SJSA1 (cell line): ENCODE measurements at regions not wholly inside any gene's neighbourhood (a gene's known extent, or its start where the extent isn't known, plus 50 kb on each side); places are given as distances from the start of the nearest gene placed in this dataset.

Experiments
- DNase-seq, 2 experiments: peaks; one replicate each; pipeline ENCODE4 v3.0.0-alpha.2; 2015 to 2020; ENCODE audit warnings: low spot score in 2 of 2, low read depth in 1 of 2
- H3K27ac ChIP-seq: fragments of 250-450 bp; sonication (Bioruptor Pico); 2 replicates; pipeline ENCODE4 v1.5.1; 2020; ENCODE audit warnings: mild to moderate bottlenecking, moderate library complexity
- H3K27me3 ChIP-seq: fragments of 250-450 bp; sonication (Bioruptor Pico); replicated peaks from 2 replicates; pipeline ENCODE4 v1.5.1; 2020; ENCODE audit warnings: mild to moderate bottlenecking, moderate library complexity
- H3K36me3 ChIP-seq: fragments of 250-450 bp; sonication (Bioruptor Pico); 2 replicates; pipeline ENCODE4 v1.5.1; 2020; ENCODE audit warnings: mild to moderate bottlenecking
- H3K4me1 ChIP-seq: fragments of 250-450 bp; sonication (Bioruptor Pico); replicated peaks from 2 replicates; pipeline ENCODE4 v1.6.1; 2021; ENCODE audit warnings: mild to moderate bottlenecking
- H3K4me3 ChIP-seq: fragments of 250-450 bp; sonication (Bioruptor Pico); 2 replicates; pipeline ENCODE4 v1.5.1; 2020; ENCODE audit warnings: mild to moderate bottlenecking
- H3K9me3 ChIP-seq: fragments of 250-450 bp; sonication (Bioruptor Pico); replicated peaks from 2 replicates; pipeline ENCODE4 v1.5.1; 2020; ENCODE audit warnings: mild to moderate bottlenecking

GRCh38 chr4:26076000-26076587 lies 162.1 kb downstream of the SMIM20 start:
- no peak overlapping the region for H3K4me3 ChIP-seq
- H3K9me3 ChIP-seq = no peaks in the 10 kb centered on the region
- no peak for DNase-seq
- H3K27me3 ChIP-seq = no peaks in the 10 kb centered on the region
- H3K36me3 ChIP-seq = no peaks in the 10 kb centered on the region
- H3K4me1 ChIP-seq = no peaks in the 10 kb centered on the region
- H3K27ac ChIP-seq = no peak overlapping the region

- Histone ChIP-seq H3K4me1 (no peaks in the 10 kb centered on the region), H3K27ac (no peak overlapping the region), H3K27me3 (no peaks in the 10 kb centered on the region), H3K9me3 (no peaks in the 10 kb centered on the region), H3K36me3 (no peaks in the 10 kb centered on the region), H3K4me3 (no peak overlapping the region)
- DNase-seq = no peak
These were observed 162.9 kb downstream of the SMIM20 start for GRCh38 chr4:26076896-26077295.

- no peaks in the 10 kb centered on the region for H3K27me3 ChIP-seq
- DNase-seq = no peak
- H3K27ac ChIP-seq = no peak overlapping the region
- no peaks in the 10 kb centered on the region for H3K4me1 ChIP-seq
- H3K4me3 ChIP-seq = no peak overlapping the region
- no peaks in the 10 kb centered on the region for H3K9me3 ChIP-seq
- no peaks in the 10 kb centered on the region for H3K36me3 ChIP-seq
These were observed 163.7 kb downstream of the SMIM20 start for GRCh38 chr4:26077756-26078155.

- H3K27ac ChIP-seq = no peak overlapping the region
- no peak overlapping the region for H3K4me3 ChIP-seq
- H3K27me3 ChIP-seq = no peaks in the 10 kb centered on the region
- H3K4me1 ChIP-seq = no peaks in the 10 kb centered on the region
- DNase-seq = no peak
- no peaks in the 10 kb centered on the region for H3K9me3 ChIP-seq
- no peaks in the 10 kb centered on the region for H3K36me3 ChIP-seq
These were observed 167.0 kb downstream of the SMIM20 start for GRCh38 chr4:26080870-26081628.

- H3K27me3 ChIP-seq = no peaks in the 10 kb centered on the region
- no peaks in the 10 kb centered on the region for H3K36me3 ChIP-seq
These were observed 167.9 kb downstream of the SMIM20 start for GRCh38 chr4:26081795-26082498.

GRCh38 chr4:26082565-26082964 lies 168.5 kb downstream of the SMIM20 start:
- Histone ChIP-seq H3K4me1 (no peaks in the 10 kb centered on the region), H3K36me3 (no peaks in the 10 kb centered on the region), H3K9me3 (no peaks in the 10 kb centered on the region), H3K27me3 (no peaks in the 10 kb centered on the region), H3K4me3 (no peak overlapping the region), H3K27ac (no peak overlapping the region)
- no peak for DNase-seq

More at GRCh38 chr4:26081795-26082498, 167.9 kb downstream of the SMIM20 start:
- Histone ChIP-seq H3K9me3 (no peaks in the 10 kb centered on the region), H3K4me3 (no peak overlapping the region), H3K27ac (no peak overlapping the region), H3K4me1 (no peaks in the 10 kb centered on the region)
- peak in 1 of 2 experiments; percentile 24 for DNase-seq

DNA sequence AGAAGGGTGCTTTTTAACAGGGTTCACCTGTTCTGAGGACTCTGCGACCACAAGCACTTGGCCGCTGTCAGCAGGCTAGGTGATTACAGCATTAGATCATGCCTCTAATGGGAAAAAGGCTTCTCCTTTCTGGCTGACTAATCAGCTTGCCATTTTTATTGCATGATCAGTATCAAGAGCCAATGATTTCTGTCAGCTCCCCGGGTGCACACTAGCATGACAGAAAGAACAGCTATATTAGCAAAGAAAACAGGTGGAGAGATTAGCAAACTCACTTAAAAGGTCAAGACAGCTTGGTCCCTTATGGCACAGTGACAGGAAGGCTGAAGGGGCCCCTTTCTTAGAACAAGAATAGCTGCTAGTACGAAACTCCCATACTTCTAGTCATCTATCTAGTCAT lies 170.0 kb downstream of the SMIM20 start:
- no peaks in the 10 kb centered on the region for H3K27me3 ChIP-seq
- H3K36me3 ChIP-seq = no peaks in the 10 kb centered on the region
- H3K4me3 ChIP-seq = no peak overlapping the region
- no peaks in the 10 kb centered on the region for H3K9me3 ChIP-seq
- no peaks in the 10 kb centered on the region for H3K4me1 ChIP-seq
- H3K27ac ChIP-seq = no peak overlapping the region
- no peak for DNase-seq

DNA sequence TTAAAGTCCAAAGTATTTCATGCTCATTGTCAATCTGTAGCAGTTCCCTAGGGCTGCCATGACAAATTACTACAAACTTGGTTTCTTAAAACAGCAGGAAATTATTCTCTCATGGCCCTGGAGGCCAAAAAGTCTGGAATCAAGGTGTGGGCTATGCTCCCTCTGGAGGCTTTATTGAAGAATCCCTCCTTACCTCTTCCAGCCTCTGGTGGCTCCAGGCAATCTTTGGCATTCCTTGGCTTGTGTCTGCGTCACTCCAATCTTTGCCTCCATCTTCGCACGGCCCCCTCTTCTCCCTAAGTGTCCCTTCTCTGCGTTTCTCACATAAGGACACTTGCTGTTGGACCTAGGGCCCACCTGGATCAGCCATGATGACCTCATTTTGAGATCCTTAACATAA lies 170.4 kb downstream of the SMIM20 start:
- Histone ChIP-seq H3K27me3 (no peaks in the 10 kb centered on the region), H3K9me3 (no peaks in the 10 kb centered on the region), H3K4me3 (no peak overlapping the region), H3K4me1 (no peaks in the 10 kb centered on the region), H3K27ac (no peak overlapping the region), H3K36me3 (no peaks in the 10 kb centered on the region)
- DNase-seq = no peak

DNA sequence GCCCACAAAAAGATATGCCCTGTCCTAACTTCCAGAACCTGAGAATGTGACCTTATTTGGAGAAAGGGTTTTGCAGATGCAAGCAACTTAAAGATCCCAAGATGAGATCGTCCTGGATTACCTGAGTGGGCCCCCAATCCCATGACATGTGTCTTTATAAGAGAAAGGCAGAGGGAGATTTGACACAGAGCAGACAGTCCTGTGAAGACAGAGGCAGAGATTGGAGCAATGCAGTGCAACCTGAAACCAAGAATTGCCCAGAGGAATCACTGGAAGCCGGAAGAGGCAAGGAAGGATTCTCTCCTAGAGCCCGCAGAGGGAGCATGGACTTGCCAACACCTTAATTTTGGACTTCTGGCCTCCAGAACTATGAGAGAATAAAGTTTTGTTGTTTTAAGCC lies 171.5 kb downstream of the SMIM20 start:
- H3K4me1 ChIP-seq = no peaks in the 10 kb centered on the region
- H3K4me3 ChIP-seq = no peak overlapping the region
- H3K36me3 ChIP-seq = no peaks in the 10 kb centered on the region
- DNase-seq = no peak
- H3K9me3 ChIP-seq = no peaks in the 10 kb centered on the region
- no peaks in the 10 kb centered on the region for H3K27me3 ChIP-seq
- no peak overlapping the region for H3K27ac ChIP-seq

DNA sequence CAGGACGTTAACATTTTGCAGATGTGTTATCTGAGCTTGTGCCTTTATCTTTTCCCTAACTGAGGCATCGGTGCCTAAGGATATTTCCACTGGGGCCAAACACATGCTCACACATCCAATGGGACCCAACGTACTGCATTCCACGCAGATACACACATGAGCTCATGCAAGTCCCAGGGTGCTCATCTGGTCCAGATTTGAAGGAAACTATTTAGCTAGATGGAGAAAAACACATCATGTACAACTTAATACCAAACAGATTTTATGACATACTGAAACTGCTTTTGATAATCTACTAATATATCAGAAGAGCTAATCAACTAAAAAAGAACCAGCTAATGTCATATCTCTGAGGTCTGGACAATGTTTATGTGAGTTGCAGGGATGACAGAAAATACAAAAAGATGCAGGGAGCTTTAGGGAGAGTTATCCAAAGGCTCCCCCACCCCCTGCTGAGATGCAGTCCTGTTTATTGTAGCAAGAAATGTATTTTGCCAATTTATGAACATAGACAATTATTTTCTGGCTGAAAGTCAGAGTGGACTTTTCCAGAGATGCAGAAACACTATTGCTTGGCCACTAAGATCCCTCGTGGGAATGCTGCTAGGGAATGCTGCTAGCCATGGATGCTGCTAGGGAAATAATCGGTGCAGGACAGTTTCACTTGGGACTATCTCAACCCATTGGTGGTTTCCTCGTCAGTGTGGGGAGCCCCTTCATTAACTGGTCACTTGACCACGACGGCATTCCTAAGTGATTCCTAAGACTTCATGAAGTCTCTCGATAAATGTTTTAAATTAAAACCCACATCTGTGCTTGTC lies 172.8 kb downstream of the SMIM20 start:
- no peaks in the 10 kb centered on the region for H3K9me3 ChIP-seq
- no peaks in the 10 kb centered on the region for H3K27me3 ChIP-seq
- no peak for DNase-seq
- H3K4me1 ChIP-seq = no peaks in the 10 kb centered on the region
- no peaks in the 10 kb centered on the region for H3K36me3 ChIP-seq
- no peak overlapping the region for H3K4me3 ChIP-seq
- no peak overlapping the region for H3K27ac ChIP-seq

GRCh38 chr4:26088433-26088928 lies 174.5 kb downstream of the SMIM20 start:
- peak in 1 of 2 experiments; percentile 2 for DNase-seq
- Histone ChIP-seq H3K9me3 (no peaks in the 10 kb centered on the region), H3K27me3 (no peaks in the 10 kb centered on the region), H3K36me3 (no peaks in the 10 kb centered on the region), H3K4me3 (no peak overlapping the region), H3K27ac (no peak overlapping the region), H3K4me1 (no peaks in the 10 kb centered on the region)

DNA sequence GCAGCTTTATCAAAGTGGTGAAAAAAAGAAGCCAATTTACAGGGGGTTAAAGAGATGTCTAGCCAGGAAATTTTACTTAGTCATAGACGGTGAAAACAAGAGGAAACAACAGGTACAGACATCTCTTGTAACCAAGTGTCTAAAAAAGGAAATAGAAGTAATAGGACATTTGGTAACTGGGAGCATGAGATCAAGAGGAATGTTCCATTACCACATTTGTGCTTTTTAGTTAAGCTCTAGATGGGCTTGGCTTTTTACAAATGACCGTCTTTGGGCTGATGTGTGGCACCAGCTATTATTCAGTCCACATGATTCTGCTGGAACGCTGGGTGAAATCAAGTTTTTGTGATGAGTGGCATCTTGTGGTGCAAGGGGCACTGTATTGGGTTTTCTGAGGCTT lies 179.5 kb downstream of the SMIM20 start:
- no peaks in the 10 kb centered on the region for H3K9me3 ChIP-seq
- no peak overlapping the region for H3K27ac ChIP-seq
- no peaks in the 10 kb centered on the region for H3K27me3 ChIP-seq
- H3K4me3 ChIP-seq = no peak overlapping the region
- no peaks in the 10 kb centered on the region for H3K36me3 ChIP-seq
- no peak for DNase-seq
- H3K4me1 ChIP-seq = no peaks in the 10 kb centered on the region

GRCh38 chr4:26094076-26094475 lies 180.1 kb downstream of the SMIM20 start:
- H3K27ac ChIP-seq = no peak overlapping the region
- no peak for DNase-seq
- H3K36me3 ChIP-seq = no peaks in the 10 kb centered on the region
- H3K27me3 ChIP-seq = no peaks in the 10 kb centered on the region
- no peaks in the 10 kb centered on the region for H3K9me3 ChIP-seq
- no peak overlapping the region for H3K4me3 ChIP-seq
- no peaks in the 10 kb centered on the region for H3K4me1 ChIP-seq
